ENCODE measurements at regions not wholly inside any gene's neighbourhood (a gene's known extent, or its start where the extent isn't known, plus 50 kb on each side); places are given as distances from the start of the nearest gene placed in this dataset.
A peak's percentile ranks its signal among the peaks of the same experiment; 100 is the strongest.
"Not testable (repeated sequence)": the region's sequence is repeated elsewhere in the genome, so short reads cannot be mapped to it uniquely, and the experiment has no call there.

- DNase-seq: no peak
These were observed 212.3 kb downstream of the CYP26B1 start for GRCh38 chr2:71935262-71935848.

- DNase-seq: no peak
These were observed 212.9 kb downstream of the CYP26B1 start for GRCh38 chr2:71934595-71935261.

DNA sequence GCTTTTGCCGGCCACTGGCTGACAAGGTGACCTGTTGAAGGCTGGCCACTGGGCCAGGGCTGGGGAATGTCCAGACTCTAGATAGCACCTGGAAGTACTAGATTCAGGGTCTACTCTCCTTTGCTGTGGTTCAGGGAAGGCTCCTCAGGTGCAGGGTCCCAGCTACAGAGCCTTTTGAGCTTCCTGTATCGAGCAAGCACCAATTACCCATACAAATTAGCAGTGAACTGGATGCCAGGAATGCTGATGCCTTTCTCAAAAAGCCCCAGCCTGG lies 213.4 kb downstream of the CYP26B1 start:
- no peak for DNase-seq

- no peak for DNase-seq
These were observed 214.0 kb downstream of the CYP26B1 start for GRCh38 chr2:71933467-71934319.

- DNase-seq: no peak
These were observed 214.7 kb downstream of the CYP26B1 start for GRCh38 chr2:71932780-71933466.

DNA sequence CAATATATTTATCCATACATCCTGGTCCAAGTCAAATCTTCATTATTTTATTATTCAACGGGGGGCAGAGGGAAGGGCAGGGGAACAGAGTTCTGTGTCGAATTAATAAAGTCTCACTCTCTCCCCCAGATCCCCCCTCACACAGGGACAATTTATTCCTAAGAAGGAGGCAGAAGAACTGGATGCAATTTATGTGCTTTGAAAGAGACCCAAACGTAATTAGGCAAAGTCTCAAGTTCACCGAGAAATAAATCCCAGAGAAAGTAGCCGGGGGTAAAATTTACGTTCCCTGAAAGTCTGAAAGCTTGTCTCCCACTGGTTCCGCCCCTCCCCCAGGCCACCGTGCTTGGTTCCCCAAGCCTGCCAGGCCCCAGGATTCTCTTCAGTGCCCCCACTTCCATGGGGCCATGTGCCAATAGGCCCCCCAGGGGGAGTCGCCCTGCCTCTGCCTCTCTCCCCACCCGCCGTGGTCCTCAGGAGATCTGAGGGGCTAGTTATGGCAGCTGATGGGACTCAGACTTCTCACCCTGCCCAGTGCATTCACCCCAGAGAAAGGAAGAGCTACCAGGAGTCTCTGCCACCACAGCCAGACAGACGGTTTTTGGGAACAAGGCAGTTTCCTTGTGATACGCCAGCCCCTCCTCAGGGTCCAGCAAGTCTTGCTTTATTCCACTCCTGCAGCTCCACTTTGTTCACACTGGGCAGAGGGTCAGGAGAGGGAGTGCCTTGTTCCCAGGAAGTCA lies 215.5 kb downstream of the CYP26B1 start:
- DNase-seq: no peak

GRCh38 chr2:71930049-71930681 lies 217.5 kb downstream of the CYP26B1 start:
- DNase-seq: no peak

DNA sequence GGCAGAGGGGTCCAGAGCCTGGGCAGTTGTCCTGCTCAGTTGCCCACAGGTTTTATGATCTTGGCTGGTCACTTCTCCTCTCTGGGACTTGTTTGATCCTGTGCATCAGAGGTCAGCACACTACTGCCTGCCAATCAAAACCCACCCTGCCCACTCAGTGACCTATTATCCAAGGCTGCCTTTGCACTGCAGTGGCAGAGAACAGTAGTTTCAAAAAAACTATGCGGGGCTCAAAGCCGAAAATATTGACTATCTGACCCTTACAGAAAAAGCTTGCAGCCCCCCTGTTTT lies 218.2 kb downstream of the CYP26B1 start:
- no peak for DNase-seq

DNA sequence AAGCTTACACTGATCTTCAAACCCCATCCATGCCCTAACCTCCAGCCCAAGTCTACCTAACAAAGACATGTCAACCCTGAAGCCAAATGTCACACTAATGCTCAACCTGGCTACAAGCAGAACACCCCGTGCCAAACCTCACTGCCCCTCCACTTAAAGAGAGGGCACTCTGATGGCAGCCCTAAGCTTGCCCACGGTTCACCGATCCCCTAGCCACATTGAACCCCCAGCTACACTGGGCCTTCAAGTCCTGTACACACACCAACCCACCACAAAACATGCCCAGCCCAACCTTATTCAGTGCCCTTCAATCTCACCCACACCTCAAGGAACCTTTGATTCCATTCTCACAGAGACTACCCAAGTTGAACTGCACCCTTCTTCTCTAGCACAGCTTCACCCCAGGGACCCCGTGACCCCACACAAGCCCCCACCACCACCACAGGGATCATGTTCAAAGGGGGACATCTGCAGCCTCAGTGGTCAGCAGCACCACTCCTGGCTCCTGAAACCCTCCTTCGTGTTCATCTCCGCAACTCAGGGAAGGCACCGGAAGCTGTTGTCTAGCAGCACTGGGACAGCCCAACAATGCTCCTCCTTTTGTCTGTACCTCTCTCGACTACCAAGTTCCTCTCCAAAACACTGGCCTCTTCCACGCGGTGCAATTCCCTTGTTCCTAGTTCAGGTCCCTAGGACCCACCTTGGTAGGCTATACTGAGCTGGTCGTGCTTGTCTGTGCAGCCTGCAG lies 218.8 kb downstream of the CYP26B1 start:
- no peak for DNase-seq

GRCh38 chr2:71927757-71928715 lies 219.6 kb downstream of the CYP26B1 start:
- DNase-seq: no peak

DNA sequence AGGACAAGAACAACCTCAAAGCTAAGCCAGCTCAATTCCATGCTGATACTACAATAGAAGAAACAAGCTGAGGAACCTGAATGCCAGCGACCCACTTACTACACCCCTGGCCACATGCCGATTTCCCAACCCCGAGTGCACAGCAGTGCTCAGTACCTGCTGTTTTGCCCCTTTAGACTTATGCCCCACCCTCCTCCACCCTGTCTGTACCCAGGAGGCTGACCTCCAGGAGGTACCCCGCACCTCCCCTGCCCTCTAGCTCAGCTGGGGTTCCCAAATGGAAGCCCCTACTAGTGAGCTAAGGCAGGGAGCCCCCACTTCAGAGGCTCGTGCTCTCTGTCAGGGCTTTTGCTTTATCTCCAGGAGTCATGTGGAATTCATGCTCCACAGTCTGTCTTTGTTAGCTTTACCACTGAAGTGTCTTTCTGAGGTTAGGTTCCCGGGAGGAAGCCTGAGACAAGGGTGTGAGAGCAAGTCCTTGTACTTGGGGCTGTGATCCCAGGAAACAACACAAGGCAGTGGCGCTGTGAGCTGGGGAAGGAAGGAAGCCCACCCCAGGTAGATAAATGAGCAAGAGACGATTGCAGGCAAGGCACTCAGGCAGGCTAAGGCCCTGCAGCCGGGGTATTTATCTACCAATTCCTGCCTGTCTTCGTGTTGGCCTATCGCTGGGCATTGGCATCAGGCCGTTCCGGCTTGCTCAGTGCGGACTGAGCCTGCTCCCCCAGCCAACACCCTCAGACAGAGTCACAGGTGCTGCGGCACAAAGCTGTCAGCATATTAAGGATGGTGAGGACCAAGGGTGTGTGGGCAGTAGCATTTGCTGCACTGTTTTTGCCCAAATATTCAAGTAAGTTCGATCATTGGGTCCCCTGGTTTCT lies 220.5 kb downstream of the CYP26B1 start:
- DNase-seq: no peak

DNA sequence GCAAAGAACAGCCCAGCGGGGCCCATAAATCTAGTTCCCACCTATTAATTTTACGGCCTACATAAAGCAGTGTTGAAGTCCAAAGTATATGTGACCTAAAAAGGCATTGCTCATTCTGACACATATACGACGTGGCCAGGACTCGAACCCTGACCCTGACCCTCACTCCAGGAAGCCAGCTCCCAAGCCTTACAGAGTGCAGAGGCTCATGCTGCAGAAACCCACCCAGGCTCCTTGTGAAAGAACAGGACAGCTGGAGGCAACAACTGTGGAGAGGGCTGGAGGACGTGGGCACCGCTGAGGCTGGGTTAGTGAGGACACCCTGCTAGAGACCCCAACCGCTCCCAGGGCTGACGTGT lies 221.6 kb downstream of the CYP26B1 start:
- no peak for DNase-seq

DNA sequence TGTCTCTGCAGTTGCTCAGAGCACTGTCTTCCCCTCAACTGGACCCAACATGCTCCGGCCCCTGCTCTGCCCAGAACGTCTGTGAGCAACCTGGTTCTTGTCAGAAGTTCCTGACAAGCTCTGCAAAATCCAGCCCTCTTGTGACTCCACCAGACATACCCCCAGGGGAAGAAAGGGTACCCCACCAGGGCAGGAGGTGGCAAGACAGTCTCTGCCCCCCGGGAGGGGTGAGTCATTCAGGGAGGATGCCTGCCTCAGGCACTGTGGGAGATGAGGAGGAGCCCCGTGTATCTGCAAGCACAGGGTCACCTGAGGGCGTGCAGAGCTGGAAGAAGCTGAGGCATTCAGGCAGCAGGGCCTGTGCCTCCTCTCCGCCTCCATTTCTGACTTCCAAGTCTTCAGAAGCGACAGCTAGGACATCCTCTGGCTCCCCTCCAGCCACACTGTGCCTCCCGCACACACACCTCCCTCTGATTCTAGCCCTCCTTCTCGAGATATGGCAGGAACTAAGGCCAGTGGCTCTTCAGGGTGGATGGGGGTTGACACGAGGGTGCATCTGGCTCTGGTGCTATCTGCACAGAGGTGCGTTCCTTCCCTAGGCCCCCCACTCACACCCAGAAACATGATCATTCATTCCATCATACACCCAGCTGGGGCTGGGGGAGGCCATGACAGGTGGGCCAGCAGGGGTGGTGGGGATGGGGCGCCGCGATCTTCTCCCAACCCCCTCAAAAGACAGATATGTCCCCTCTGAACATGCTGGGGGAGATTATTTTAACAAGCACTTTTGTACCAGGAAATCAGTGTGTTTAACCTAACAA lies 222.2 kb downstream of the CYP26B1 start:
- no peak for DNase-seq

DNA sequence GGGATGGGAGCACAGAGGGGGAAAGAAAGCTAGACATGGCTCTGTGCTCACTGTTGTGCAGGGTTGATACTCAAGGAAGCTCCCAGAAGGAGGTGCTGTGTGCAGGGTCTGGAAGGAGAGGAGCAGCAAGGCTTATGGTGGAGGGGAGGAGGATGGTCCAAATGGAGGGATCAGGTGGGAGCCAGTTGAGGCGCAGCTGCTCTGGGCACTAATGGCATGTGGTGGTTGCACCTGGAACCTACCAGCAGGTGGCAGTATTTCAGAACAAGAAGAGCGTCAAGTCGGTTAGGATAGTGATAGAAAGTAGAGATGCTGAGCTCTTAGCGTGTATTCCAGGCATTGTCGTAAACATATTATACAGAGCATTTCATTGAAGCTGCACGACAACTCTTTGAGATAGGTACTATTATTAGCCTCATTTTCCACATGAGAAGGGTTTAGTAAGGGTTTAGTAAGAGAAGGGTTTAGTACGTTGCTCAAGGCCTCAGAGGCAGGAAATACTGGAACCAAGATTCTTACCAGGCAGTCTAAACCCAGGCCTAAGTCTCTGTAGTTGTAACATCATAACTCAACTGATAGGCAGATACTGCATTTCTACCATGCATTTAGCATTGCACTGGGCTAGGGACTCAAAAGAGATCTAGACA lies 223.7 kb downstream of the CYP26B1 start:
- DNase-seq: peak; percentile 51

GRCh38 chr2:71923143-71923525 lies 224.5 kb downstream of the CYP26B1 start:
- DNase-seq: no peak

GRCh38 chr2:71922499-71923142 lies 225.0 kb downstream of the CYP26B1 start:
- no peak for DNase-seq

- no peak for DNase-seq
These were observed 225.6 kb downstream of the CYP26B1 start for GRCh38 chr2:71922091-71922490.

DNA sequence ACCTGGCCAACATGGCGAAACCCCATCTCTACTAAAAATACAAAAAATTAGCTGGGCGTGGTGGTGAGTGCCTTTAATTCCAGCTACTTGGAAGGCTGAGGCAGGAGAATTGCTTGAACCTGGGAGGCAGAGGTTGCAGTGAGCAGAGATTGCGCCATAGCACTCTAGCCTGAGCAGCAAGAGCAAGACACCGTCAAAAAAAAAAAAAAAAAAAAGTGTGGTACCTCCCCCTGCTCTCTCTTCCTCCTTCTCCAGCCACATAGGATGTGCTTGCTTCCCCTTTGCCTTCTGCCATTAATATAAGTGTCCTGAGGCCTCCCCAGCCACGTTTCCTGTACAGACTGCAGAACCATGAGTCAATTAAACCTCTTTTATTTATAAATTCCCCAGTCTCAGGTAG lies 226.8 kb downstream of the CYP26B1 start:
- DNase-seq: not testable (repeated sequence)
